ENCODE measurements at regions not wholly inside any gene's neighbourhood (a gene's known extent, or its start where the extent isn't known, plus 50 kb on each side); places are given as distances from the start of the nearest gene placed in this dataset.
"Not testable (repeated sequence)": the region's sequence is repeated elsewhere in the genome, so short reads cannot be mapped to it uniquely, and the experiment has no call there.

DNA sequence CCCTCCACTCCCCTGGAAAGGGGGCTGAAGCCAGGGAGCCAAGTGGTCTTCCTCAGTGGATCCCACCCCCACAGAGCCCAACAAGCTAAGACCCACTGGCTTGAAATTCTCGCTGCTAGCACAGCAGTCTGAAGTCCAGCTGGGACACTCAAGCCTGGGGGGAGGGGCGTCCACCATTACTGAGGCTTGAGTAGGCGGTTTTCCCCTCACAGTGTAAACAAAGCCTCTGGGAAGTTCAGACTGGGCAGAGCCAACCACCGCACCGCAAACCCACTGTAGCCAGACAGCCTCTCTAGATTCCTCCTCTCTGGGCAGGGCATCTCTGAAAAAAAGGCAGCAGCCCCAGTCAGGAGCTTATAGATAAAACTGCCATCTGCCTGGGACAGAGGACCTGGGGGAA lies 114.4 kb upstream of the GNAI1 start:
- not testable (repeated sequence) for DNase-seq (ENCODE audit: low read depth); H3K4me3 ChIP-seq (ENCODE audit: low read depth, low read length)

DNA sequence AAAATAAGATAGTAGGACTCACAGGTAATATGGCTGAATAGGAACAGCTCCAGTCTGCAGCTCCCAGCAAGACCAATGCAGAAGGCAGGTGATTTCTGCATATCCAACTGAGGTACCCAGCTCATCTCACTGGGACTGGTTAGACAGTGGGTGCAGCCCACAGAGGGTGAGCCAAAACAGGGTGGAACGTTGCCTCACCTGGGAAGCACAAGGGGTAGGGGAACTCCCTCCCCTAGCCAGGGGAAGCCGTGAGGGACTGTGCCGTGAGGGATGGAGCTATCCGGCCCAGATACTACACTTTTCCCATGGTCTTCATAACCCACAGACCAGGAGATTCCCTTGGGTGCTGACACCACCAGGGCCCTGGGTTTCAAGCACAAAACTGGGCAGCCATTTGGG lies 114.8 kb upstream of the GNAI1 start:
- not testable (repeated sequence) for H3K4me3 ChIP-seq (ENCODE audit: low read depth, low read length); DNase-seq (ENCODE audit: low read depth)

DNA sequence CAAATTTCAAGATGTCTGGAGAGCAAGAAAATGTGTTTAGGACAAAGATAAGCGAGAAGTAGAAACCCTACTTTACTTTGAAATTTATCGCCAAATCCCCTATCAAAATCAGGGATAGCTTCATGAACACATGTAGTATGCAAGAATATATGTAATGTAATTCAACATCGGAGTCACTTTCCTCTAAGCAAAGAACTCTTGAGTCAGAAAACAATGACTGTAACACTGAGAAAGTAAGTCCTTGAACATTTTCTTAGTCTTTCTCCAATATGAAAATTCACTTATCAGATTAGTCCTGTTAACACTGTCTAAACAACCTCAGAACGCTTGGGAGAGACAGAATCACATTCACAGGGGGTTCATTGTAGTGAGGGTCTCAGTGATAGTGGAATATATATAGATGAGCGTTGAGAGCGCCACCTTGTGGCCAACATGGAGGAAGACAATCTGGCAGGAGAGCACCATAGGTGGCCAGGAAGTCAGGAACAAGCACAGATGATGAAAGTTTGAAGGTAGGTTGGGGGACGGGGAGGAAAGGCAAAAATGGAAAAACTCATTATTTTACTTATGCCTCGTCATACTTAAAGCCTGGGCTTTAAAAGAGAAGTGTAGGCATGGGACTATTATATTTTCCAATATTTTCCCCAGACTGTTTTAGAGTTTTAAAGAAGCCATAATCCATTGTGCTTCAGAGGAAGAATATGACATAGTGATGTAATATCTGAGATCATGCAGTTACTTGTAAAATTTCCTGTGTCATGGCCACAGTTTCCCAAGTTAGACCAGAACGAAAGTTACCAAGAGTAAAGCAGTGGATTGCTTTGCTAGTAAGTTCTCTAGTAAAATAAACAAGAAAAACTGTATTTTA lies 115.5 kb upstream of the GNAI1 start:
- DNase-seq (ENCODE audit: low read depth): no peak
- H3K4me3 ChIP-seq (ENCODE audit: low read depth, low read length): no peak overlapping the region

DNA sequence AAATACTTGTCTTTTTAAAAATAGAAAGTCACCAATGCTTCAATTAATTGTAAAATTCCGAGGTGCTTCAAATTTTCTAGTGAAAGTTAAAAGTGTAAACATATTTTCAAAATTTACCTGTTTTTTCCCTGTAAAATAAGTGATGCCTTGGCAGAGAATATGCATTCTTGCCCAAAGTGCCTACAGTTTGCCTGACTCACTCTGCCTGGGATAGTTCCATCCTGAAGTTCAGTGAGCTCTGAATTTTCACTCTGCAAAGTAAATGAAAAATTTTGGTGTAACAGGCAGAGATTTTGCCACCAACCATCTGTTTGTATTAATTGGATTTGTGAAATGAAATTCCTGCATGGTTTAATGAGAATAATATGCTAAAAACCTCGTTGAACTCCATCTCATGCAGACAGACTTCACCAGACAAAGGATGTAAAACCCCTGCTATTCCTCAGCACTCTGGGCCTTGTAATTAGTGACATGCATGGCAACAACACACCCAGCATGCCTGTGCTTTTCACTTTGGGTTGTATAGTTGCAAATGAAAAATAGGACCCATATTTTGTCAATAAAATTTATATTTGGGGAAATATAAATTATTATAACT lies 117.4 kb upstream of the GNAI1 start:
- H3K4me3 ChIP-seq (ENCODE audit: low read depth, low read length): no peak overlapping the region
- DNase-seq (ENCODE audit: low read depth): no peak

DNA sequence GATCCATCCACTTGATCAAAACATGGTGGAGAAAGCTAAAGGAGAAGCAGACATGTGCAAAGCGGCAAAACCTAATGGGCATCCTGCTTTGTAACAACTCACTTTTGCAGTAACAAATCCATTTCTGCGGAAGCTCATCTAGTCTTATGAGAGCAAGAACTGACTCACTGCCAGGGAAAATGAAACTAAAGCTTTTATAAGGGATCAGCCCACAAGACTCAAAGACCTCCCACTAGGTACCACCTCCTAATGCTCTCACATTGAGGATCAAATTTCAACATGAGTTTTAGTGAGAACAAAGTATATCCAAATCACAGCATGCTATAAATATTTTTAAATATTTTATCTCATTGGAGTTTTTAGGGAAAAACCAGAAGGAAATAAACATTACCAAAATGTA lies 120.1 kb upstream of the GNAI1 start:
- DNase-seq (ENCODE audit: low read depth): peak; percentile 33
- no peak overlapping the region for H3K4me3 ChIP-seq (ENCODE audit: low read depth, low read length)

DNA sequence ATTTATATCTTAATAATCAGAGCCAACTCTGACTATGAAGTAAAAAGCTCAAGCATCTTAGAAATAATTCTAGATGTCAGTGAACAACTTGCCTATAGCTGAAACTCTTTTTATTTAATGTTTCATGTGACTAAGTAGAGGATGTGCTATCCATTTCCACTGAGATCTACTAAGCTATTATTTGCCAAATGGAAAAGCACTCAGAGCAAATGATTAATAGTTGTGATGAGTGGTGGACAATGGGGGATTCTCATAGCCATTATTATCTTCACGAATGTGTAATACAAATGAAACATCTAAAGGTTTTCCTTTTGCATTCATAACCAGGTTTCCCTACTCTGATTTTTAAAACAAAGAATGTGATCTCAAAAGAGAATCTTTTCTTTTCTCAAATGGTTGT lies 126.6 kb upstream of the GNAI1 start:
- H3K4me3 ChIP-seq (ENCODE audit: low read depth, low read length): no peak overlapping the region

DNA sequence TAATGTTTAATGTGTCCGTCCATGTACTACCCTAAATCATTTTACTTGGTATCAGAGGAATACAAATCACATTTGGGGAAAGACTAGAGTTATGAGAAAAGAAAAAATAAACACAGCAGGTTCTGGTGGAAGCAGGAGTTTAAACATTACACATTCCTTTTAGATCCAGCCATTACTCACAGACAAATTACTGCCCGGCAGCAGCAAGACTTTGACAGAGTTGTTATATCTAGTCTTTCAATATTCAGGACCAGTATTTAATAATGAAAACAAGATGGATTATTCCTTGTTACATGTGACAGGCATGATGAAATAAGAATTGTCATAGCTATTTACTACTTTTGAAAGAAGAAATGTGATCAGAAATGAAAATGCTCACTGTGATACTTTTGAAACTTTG lies 131.8 kb upstream of the GNAI1 start:
- no peak for DNase-seq (ENCODE audit: low read depth)
- H3K4me3 ChIP-seq (ENCODE audit: low read depth, low read length): no peak overlapping the region

More for the DNA sequence above, 126.6 kb upstream of the GNAI1 start:
- no peak for DNase-seq (ENCODE audit: low read depth)

DNA sequence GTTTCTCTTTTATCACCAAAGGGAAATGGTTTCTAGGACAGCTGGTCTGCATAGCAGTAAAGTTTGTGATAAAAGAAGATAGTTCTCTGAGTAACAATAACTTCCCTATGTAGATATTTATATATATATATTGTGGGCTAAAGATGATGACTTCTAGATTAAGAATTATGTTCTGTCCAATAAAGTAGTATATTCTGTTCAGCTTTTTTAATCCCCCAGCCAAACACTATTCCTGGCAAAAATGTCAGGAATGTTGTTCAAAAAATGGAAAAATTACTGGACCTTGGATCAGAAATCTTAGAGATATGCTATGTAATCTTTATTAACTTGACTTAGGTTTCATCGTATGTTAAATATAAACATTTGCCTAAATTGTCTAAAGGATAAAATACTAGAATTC lies 136.3 kb upstream of the GNAI1 start:
- DNase-seq (ENCODE audit: low read depth): no peak
- no peak overlapping the region for H3K4me3 ChIP-seq (ENCODE audit: low read depth, low read length)

DNA sequence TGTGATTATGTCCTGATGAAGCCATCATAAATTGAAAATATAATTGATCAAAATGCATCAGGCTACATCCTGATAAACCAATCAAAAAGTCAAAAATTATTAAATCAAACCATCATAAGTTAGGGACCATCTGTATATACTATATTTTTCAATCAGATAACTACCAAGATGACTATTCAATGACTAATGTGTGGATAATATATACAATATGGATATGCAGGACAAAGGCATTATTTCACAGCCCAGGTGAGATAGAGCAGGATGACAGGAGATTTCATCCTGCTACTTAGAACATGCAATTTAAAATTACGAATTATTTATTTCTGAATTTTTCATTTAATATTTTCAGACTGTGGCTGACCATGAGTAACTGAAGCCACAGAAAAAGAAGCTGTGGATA lies 137.3 kb upstream of the GNAI1 start:
- no peak overlapping the region for H3K4me3 ChIP-seq (ENCODE audit: low read depth, low read length)
- no peak for DNase-seq (ENCODE audit: low read depth)

DNA sequence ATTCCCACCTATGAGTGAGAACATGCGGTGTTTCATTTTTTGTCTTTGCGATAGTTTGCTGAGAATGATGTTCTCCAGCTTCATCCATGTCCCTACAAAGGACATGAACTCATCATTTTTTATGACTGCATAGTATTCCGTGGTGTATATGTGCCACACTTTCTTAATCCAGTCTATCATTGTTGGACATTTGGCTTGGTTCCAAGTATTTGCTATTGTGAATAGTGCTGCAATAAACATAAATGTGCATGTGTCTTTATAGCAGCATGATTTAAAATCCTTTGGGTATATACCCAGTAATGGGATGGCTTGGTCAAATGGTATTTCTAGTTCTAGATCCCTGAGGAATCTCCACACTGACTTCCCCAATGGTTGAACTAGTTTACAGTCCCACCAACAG lies 138.9 kb upstream of the GNAI1 start:
- H3K4me3 ChIP-seq (ENCODE audit: low read depth, low read length); DNase-seq (ENCODE audit: low read depth): not testable (repeated sequence)

DNA sequence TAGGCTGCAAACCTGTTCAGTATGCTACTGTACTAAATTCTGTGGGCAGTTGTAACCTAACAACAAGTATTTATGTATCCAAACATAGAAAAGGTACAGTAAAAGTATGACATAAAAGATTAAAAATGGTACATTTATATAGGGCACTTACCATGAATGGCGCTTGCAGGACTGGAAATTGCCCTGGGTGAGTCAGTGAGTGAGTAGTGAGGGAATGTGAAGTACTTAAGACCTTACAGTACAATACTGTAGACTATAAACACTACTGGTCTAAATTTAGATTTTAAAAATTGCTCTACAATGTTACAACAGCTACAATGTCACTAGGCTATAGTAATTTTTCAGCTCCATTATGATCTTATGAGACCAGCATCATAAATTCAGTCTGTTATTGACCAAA lies 146.0 kb upstream of the GNAI1 start:
- no peak overlapping the region for H3K4me3 ChIP-seq (ENCODE audit: low read depth, low read length)
- DNase-seq (ENCODE audit: low read depth): peak; percentile 35

DNA sequence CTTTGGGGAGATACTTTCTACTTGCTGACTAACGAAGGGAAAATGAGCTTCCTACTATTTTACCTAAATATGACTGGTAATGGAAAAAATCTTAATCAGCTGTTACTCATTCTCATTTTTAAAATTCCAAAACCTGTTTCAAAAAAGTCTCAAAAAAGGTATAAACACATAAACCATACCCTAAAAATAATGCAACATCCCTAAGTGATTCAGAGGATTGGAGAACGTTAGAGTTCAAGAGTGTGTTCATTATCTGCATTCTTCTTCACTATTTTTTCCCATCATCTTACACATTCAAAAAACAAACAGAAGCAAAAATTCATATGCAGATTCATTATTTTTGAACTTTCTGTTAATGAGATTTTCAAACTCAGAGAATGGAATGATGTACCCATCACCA lies 150.4 kb upstream of the GNAI1 start:
- no peak overlapping the region for H3K4me3 ChIP-seq (ENCODE audit: low read depth, low read length)
- DNase-seq (ENCODE audit: low read depth): no peak

DNA sequence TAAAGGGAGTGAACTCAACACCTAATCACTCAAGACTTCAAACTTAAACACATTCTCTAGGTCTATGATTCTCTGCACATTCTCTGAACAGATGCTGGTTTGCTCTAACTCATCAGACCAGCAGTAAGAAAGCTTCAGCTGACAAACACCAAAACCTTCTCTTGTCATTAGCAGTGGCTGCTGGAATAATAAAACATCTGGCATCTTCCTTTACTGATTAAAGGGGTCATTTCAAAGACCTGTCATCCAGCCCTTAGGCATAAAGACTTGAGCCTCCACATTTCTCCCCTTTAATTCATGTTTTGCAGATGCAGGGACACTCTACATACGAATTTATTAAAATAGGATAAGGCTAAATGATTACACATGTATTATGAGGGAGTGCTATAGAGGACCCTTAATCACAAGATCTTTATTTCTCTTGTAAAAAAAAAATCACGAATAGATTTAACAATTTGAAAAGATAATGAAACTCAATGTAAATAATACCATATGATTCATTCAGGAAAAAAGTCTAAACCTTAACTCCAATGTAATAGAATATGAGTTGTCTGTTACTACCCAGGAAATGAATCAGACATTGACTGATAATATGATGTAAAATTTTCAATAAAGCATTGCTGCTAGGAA lies 152.4 kb upstream of the GNAI1 start:
- H3K4me3 ChIP-seq (ENCODE audit: low read depth, low read length): no peak overlapping the region
- DNase-seq (ENCODE audit: low read depth): no peak

DNA sequence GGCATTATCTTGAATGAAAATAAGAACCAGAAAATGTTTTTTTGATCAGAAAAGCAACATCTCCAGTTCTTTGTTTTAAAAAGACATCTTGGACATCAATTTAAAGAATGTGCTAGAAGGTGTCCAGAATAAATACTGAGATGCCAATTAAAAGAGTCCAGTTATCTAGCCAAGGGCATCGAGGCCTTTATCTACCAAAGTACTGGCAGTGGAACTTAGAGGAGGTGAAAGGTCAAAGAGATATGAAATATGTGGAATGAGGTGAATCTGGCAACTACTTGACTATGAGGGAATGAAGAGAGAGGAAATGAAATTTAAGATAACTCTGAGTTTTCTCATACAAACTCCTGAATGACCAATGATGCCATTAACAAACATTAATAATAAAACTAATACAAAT lies 154.3 kb upstream of the GNAI1 start:
- DNase-seq (ENCODE audit: low read depth): no peak
- H3K4me3 ChIP-seq (ENCODE audit: low read depth, low read length): no peak overlapping the region

DNA sequence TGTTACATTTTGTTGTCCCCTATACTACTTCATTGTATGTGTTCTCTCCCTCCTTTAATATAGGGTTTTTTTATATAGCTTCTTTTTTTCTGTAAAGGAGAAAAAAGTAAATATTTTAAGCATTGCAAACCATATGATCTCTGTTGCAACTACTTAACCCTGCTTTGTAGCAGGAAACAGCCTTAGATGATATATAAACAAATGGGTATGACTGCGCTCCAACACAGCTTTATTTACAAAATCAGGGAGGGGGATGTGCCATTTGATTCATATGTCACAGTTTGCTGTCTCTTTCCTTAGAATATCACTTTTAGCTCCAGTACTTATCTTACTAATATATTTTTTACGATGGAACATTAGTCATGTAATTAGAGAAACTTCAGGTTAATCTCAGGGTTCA lies 155.2 kb upstream of the GNAI1 start:
- DNase-seq (ENCODE audit: low read depth): peak; percentile 56
- no peak overlapping the region for H3K4me3 ChIP-seq (ENCODE audit: low read depth, low read length)

DNA sequence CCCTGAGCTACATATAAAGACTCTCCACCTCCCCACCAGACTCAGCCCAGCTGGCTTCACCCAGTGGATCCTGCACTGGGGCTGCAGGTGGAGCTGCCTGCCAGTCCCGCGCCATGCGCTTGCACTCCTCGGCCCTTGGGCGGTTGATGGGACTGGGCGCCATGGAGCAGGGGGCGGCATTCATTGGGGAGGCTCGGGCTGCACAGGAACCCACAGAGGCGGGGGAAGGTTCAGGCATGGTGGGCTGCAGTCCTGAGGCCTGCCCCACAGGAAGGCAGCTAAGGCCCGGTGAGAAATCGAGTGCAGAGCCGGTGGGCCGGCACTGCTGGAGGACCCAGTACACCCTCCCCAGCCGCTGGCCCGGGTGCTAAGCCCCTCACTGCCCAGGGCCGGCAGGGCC lies 157.2 kb upstream of the GNAI1 start:
- H3K4me3 ChIP-seq (ENCODE audit: low read depth, low read length): no peak overlapping the region
- DNase-seq (ENCODE audit: low read depth): no peak

DNA sequence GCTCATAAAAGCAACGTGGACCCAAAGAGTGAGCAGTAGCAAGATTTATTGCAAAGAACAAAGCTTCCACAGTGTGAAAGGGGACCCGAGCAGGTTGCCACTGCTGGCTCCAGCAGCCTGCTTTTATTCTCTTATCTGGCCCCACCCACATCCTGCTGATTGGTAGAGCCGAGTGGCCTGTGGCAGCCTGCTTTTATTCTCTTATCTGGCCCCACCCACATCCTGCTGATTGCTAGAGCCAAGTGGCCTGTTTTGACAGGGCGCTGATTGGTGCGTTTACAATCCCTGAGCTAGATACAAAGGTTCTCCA lies 158.0 kb upstream of the GNAI1 start:
- not testable (repeated sequence) for DNase-seq (ENCODE audit: low read depth); H3K4me3 ChIP-seq (ENCODE audit: low read depth, low read length)

DNA sequence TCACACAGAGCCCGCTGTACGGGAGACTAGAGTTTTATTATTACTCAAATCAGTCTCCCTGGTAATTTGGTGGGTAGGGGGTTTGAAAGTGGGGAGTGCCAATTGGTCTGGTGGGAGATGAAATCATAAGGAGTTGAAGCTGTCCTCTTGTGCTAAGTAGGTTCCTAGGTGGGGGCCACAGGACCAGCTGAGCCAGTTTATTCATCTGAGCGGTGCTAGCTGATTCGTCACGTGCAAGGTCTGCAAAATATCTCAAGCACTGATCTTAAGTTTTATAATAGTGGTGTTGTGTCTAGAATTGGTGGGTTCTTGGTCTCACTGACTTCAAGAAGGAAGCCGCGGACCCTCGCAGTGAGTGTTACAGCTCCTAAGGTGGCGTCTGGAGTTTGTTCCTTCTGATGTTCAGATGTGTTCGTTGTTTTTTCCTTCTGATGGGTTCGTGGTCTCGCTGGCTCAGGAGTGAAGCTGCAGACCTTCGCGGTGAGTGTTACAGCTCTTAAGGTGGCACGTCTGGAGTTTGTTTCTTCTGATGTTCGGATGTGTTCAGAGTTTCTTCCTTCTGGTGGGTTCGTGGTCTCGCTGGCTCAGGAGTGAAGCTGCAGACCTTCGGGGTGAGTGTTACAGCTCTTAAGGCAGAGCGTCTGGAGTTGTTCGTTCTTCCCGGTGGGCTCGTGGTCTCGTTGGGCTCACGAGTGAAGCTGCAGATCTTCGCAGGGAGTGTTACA lies 158.5 kb upstream of the GNAI1 start:
- H3K4me3 ChIP-seq (ENCODE audit: low read depth, low read length): not testable (repeated sequence)

DNA sequence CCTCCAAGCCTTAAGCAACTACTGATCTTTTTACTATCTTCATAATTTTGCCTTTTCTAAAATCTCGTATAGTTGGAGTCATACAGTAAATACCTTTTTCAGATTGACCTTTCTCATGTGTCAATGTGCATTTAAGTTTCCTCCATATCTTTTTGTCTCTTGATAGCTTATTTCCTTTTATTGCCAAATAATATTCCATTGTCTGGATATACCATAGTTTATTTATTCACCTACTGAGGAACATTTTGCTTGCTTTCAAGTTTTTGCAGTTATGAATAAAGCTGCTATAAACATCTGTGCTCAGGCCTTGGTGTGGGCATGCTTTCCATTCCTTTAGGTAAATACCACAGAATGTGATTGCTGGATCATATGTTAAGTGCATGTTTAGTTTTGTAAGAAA lies 161.2 kb upstream of the GNAI1 start:
- DNase-seq (ENCODE audit: low read depth): no peak
- H3K4me3 ChIP-seq (ENCODE audit: low read depth, low read length): no peak overlapping the region

More for the DNA sequence above, 158.5 kb upstream of the GNAI1 start:
- DNase-seq (ENCODE audit: low read depth): not testable (repeated sequence)

DNA sequence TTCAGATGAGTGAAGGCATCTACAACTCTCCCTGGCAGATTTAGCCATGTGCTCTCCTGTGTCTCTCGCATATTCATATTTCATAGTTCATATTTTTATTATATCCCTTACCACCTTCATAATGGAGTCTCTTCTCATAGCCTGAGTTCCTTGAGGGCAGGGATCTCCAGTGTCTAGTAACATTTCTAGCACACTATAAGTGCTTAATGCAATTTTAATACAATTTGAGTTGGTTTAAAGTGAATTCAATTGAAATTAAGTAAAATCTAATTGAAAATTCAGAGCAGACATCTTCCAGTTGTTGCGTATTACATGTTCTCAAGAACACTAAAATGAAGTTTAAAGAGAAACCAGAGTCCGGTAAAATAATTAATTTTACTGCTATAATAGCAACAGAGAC lies 163.6 kb upstream of the GNAI1 start:
- H3K4me3 ChIP-seq (ENCODE audit: low read depth, low read length): no peak overlapping the region
- DNase-seq (ENCODE audit: low read depth): no peak

Measured in skeletal muscle cell (primary cell).